K562 (cell line): ENCODE measurements at regions not wholly inside any gene's neighbourhood (a gene's known extent, or its start where the extent isn't known, plus 50 kb on each side); places are given as distances from the start of the nearest gene placed in this dataset.

Source experiments
- ATAC-seq: fragments of 200-7000 bp; cut with Tn5 transposase; 3 replicates; pipeline ENCODE4 v1.9.1; 2020; ENCODE audit warnings: moderate library complexity
- BruUV-seq: library from RNA; stranded (reverse); fragments of 400-500 nt; replicated peaks from 2 replicates; lab custom pipeline; 2021; lab: Mats Ljungman, UMichigan
- CTCF ChIA-PET: fragments of 300-600 bp; formaldehyde crosslinking; extraction: SDS; loops from one replicate; lab custom pipeline; 2021; ENCODE audit warnings: low intra/inter-chr PET ratio; lab: Yijun Ruan, JAX
- POLR2A ChIA-PET: fragments of 300-600, 350-650 bp; sonication (Branson Sonifier 250); formaldehyde crosslinking; extraction: SDS; loops from one replicate; lab custom pipeline; 2021; ENCODE audit warnings: antibody characterized with exemption, inconsistent platforms; lab: Yijun Ruan, JAX
- DNase-seq, 4 experiments: peaks; one replicate each; pipeline versions ENCODE4 v3.0.0 to v3.0.0-alpha.2; 2011 to 2018; ENCODE audit warnings: low spot score in 3 of 4, mixed read lengths in 3 of 4; ENCODE audit errors: extremely low read depth in 1 of 4
- FAIRE-seq: peaks from 2 replicates; lab custom pipeline; 2011; peaks lifted over from hg19 to GRCh38; lab: Jason Lieb, UNC
- H2AFZ ChIP-seq: 2 replicates; pipeline ENCODE4 v1.6.0; 2011; ENCODE audit warnings: low read depth, low read length, control low read depth, inconsistent platforms
- H3K27ac ChIP-seq: fragments of 200-600 bp; 3 replicates; pipeline ENCODE4 v1.8.0; 2011; ENCODE audit warnings: low read depth, mild to moderate bottlenecking, control low read depth, inconsistent platforms, low read length, moderate library complexity, mixed read lengths; ENCODE audit errors: extremely low read depth
- H3K27me3 ChIP-seq, 2 experiments: fragments of 300-600 bp in 1 of 2; 2 replicates in 1 of 2; 3 replicates in 1 of 2; pipeline versions ENCODE4 v1.6.0 to v1.8.0; 2011; ENCODE audit warnings: inconsistent platforms in 2 of 2, low read length in 2 of 2, mild to moderate bottlenecking in 1 of 2, mixed read lengths in 1 of 2, moderate library complexity in 1 of 2; ENCODE audit not compliant: control insufficient read depth in 2 of 2, insufficient read depth in 2 of 2
- H3K36me3 ChIP-seq: fragments of 300-600 bp; 3 replicates; pipeline ENCODE4 v1.8.0; 2011; ENCODE audit warnings: mild to moderate bottlenecking, low read length, inconsistent platforms; ENCODE audit not compliant: control insufficient read depth, insufficient read depth
- H3K4me1 ChIP-seq, 2 experiments: fragments of 200-600 bp in 1 of 2; replicated peaks in 1 of 2; 2 replicates in 1 of 2; 3 replicates in 1 of 2; pipeline versions ENCODE4 v1.5.1 to v1.8.0; 2011; ENCODE audit warnings: inconsistent platforms in 2 of 2, low read length in 2 of 2, mild to moderate bottlenecking in 1 of 2, mixed read lengths in 1 of 2, moderate library complexity in 1 of 2; ENCODE audit not compliant: control insufficient read depth in 2 of 2, insufficient read depth in 2 of 2
- H3K4me2 ChIP-seq: 2 replicates; pipeline ENCODE4 v1.6.1; 2011; ENCODE audit warnings: low read length, control low read depth, inconsistent platforms, mixed read lengths; ENCODE audit not compliant: insufficient read depth
- H3K4me3 ChIP-seq: fragments of 200-600 bp; sonication (generic), shearing (Covaris generic); 2 replicates; pipeline ENCODE4 v1.5.1; 2016; ENCODE audit warnings: control low read depth, inconsistent platforms
- H3K79me2 ChIP-seq: fragments of 200-600 bp; 3 replicates; pipeline ENCODE4 v1.8.0; 2011; ENCODE audit warnings: low read length, inconsistent platforms; ENCODE audit not compliant: control insufficient read depth, insufficient read depth
- H3K9ac ChIP-seq, 2 experiments: 2 replicates each; pipeline versions ENCODE4 v1.6.0 to v1.6.1; 2011; ENCODE audit warnings: low read depth in 2 of 2, low read length in 2 of 2, control low read depth in 1 of 2, inconsistent platforms in 1 of 2, mild to moderate bottlenecking in 1 of 2, mixed read lengths in 1 of 2; ENCODE audit not compliant: insufficient read depth in 1 of 2
- H3K9me1 ChIP-seq: one replicate; pipeline ENCODE4 v1.6.0; 2011; ENCODE audit warnings: inconsistent platforms, mild to moderate bottlenecking, low read length, moderate library complexity; ENCODE audit not compliant: control insufficient read depth, insufficient read depth
- H3K9me3 ChIP-seq: replicated peaks from 2 replicates; pipeline ENCODE4 v1.5.1; 2011; ENCODE audit warnings: low read depth, low read length, inconsistent platforms; ENCODE audit not compliant: control insufficient read depth, insufficient read depth
- H4K20me1 ChIP-seq: replicated peaks from 2 replicates; pipeline ENCODE4 v1.6.1; 2011; ENCODE audit warnings: low read length, inconsistent platforms, mixed read lengths; ENCODE audit not compliant: control insufficient read depth, insufficient read depth
- AFF1 ChIP-seq, 2 experiments: fragments of 450-650 bp; IDR thresholded peaks; 2 replicates each; pipeline ENCODE4 v1.6.1; 2018; ENCODE audit warnings: mild to moderate bottlenecking in 2 of 2, low read depth in 1 of 2; ENCODE audit not compliant: partially characterized antibody in 2 of 2
- ARID1B ChIP-seq: fragments of 450-650 bp; IDR thresholded peaks from 2 replicates; pipeline ENCODE4 v1.6.1; 2016; ENCODE audit warnings: antibody characterized with exemption, mild to moderate bottlenecking, inconsistent platforms
- ARNT ChIP-seq, 2 experiments: fragments of 450-650 bp; IDR thresholded peaks; 2 replicates each; pipeline ENCODE4 v1.6.1; 2016; ENCODE audit warnings: mild to moderate bottlenecking in 1 of 2
- E2F3 ChIP-seq: fragments of 250-450 bp; sonication (Bioruptor Pico); IDR thresholded peaks from 2 replicates; pipeline ENCODE4 v1.4.0; 2020; ENCODE audit warnings: mild to moderate bottlenecking
- ETV6 ChIP-seq, 3 experiments: fragments of 150-350 bp in 1 of 3; sonication (generic) in 1 of 3; formaldehyde crosslinking in 1 of 3; IDR thresholded peaks; 2 replicates each; pipeline versions ENCODE4 v1.6.1 to v1.8.0; 2014 to 2022; ENCODE audit warnings: borderline replicate concordance in 2 of 3, low read depth in 2 of 3, antibody characterized with exemption in 1 of 3, low read length in 1 of 3, mild to moderate bottlenecking in 1 of 3, missing genetic modification reagents in 1 of 3
- KAT7 ChIP-seq: sonication (generic); formaldehyde crosslinking; IDR thresholded peaks from 2 replicates; pipeline ENCODE4 v1.8.0; 2022; ENCODE audit warnings: missing genetic modification reagents, mild to moderate bottlenecking, borderline replicate concordance
- MAFK ChIP-seq: IDR thresholded peaks from 2 replicates; pipeline ENCODE4 v1.6.1; 2011; ENCODE audit warnings: low read length, improper control_type of control experiment
- MTA3 ChIP-seq: fragments of 450-650 bp; formaldehyde crosslinking; IDR thresholded peaks from 2 replicates; pipeline ENCODE4 v1.6.1; 2017; ENCODE audit warnings: mild to moderate bottlenecking, borderline replicate concordance
- NFIC ChIP-seq: fragments of 450-650 bp; IDR thresholded peaks from 2 replicates; pipeline ENCODE4 v1.6.1; 2017; ENCODE audit warnings: mild to moderate bottlenecking, inconsistent platforms
- NR2C2 ChIP-seq, 2 experiments: fragments of 200-800 bp in 1 of 2; sonication (Bioruptor generic) in 1 of 2; sonication (generic) in 1 of 2; formaldehyde crosslinking in 1 of 2; IDR thresholded peaks; 2 replicates each; pipeline versions ENCODE4 v1.6.1 to v1.8.0; 2016 to 2022; ENCODE audit warnings: mild to moderate bottlenecking in 1 of 2, missing compliant biosample characterization in 1 of 2, missing genetic modification characterization in 1 of 2, missing genetic modification reagents in 1 of 2
- RAD21 ChIP-seq, 2 experiments: fragments of 250-450 bp in 1 of 2; fragments of 450-650 bp in 1 of 2; sonication (Bioruptor Pico) in 1 of 2; formaldehyde crosslinking in 1 of 2; IDR thresholded peaks in 1 of 2; conservative IDR thresholded peaks in 1 of 2; 2 replicates each; pipeline versions ENCODE4 v1.4.0 to v1.8.0; 2020 to 2022; ENCODE audit warnings: mild to moderate bottlenecking in 2 of 2, moderate library complexity in 1 of 2
- ZKSCAN8 ChIP-seq: fragments of 200-800 bp; sonication (Bioruptor generic); IDR thresholded peaks from 2 replicates; pipeline ENCODE4 v1.6.1; 2016; ENCODE audit warnings: missing genetic modification characterization, missing compliant biosample characterization
- ZNF717 ChIP-seq: fragments of 250-450 bp; sonication (Bioruptor Pico); IDR thresholded peaks from 2 replicates; pipeline ENCODE4 v1.5.0; 2021
- WGBS: fragments of 100-300 bp; shearing (Covaris generic); methylation state at CpG from one replicate; pipeline ENCODE4 v1.1.6; 2016; ENCODE audit warnings: low coverage, mixed read lengths; ENCODE audit not compliant: insufficient coverage; ENCODE audit errors: missing lambda C conversion rate; 5-methylcytosine and 5-hydroxymethylcytosine counted together
- in situ Hi-C: fragments of 300-500 bp; cut with MboI; formaldehyde crosslinking; loops from 4 replicates; pipeline ENCODE4 v1.15.0; 2018; ENCODE audit warnings: inconsistent platforms, mixed read lengths
- intact Hi-C: fragments of 100-400 bp; cut with micrococcal nuclease; formaldehyde crosslinking; loops from 2 replicates; pipeline ENCODE4 v1.14.2; 2022
- TF ChIP-seq, protein P1 (sequence below): fragments of 450-650 bp; formaldehyde crosslinking; IDR thresholded peaks from 2 replicates; pipeline ENCODE4 v1.4.0; 2020; ENCODE audit warnings: mild to moderate bottlenecking, moderate library complexity

DNA sequence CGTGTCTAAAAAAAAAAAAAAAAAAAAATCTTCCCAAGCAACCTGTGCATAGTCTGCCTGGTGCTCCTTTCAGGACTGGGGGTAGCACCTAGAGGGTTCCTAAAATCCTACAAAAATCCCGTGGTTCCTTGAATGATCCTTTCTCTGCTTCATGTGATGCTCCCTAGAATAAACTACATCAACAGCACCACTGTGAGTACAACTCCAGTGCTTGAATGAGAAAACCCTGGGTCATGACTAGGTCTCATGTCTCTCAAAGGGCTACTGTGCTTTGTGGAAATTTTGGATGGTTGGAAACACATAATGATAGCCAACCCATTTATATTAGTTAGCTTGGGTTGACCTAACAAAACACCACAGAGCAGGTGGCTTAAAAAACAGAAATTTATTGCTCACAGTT lies 243.5 kb downstream of the OPA1 start:
- ChIA-PET CTCF (interaction anchor here (1.6 kb wide), 1 partner anchor 56 kb away, joined by 4 read pairs; no protein-coding TSS in a partner anchor), POLR2A (interaction anchor here (0.7 to 1.9 kb wide), 13 partner anchors 10 to 497 kb away, joined by 3 to 16 read pairs (median 4); partner anchors contain the start of gene HES1)
- peak; percentile 6 for FAIRE-seq
- TF ChIP-seq ARNT (IDR thresholded peaks at IDR 0.05) = peak in 1 of 2 experiments; percentile 27; a peak in 1 of 4 replicates
- no peak for TF ChIP-seq NR2C2 (CRISPR knock-in tag; IDR thresholded peaks at IDR 0.05)
- TF ChIP-seq NR2C2 (tag; IDR thresholded peaks at IDR 0.05) = no peak
- TF ChIP-seq MTA3 = 0 out of 2 replicates have a peak, but pooled peaks have one; percentile 9
- no peak for TF ChIP-seq ARID1B
- TF ChIP-seq ZNF717 (CRISPR knock-in tag) = no peak
- TF ChIP-seq NFIC = no peak
- TF ChIP-seq MAFK = 0 out of 2 replicates have a peak, but pooled peaks have one; percentile 13
- no peak for TF ChIP-seq KAT7 (CRISPR knock-in tag)
- no peak for TF ChIP-seq E2F3 (CRISPR knock-in tag)
- peak in 1 of 2 experiments; percentile 31 for TF ChIP-seq AFF1 (IDR thresholded peaks at IDR 0.05; ENCODE audit: low read depth in 1 of 2, partially characterized antibody in 2 of 2)
- TF ChIP-seq ZKSCAN8 (CRISPR knock-in tag) = 0 out of 2 replicates have a peak, but pooled peaks have one; percentile 22
- no peak for TF ChIP-seq ETV6 (IDR thresholded peaks at IDR 0.05; ENCODE audit: borderline replicate concordance in 1 of 2, low read depth in 2 of 2, low read length in 1 of 2)
- TF ChIP-seq ETV6 (CRISPR knock-in tag; IDR thresholded peaks at IDR 0.05; ENCODE audit: borderline replicate concordance) = no peak
- TF ChIP-seq, protein P1, sequence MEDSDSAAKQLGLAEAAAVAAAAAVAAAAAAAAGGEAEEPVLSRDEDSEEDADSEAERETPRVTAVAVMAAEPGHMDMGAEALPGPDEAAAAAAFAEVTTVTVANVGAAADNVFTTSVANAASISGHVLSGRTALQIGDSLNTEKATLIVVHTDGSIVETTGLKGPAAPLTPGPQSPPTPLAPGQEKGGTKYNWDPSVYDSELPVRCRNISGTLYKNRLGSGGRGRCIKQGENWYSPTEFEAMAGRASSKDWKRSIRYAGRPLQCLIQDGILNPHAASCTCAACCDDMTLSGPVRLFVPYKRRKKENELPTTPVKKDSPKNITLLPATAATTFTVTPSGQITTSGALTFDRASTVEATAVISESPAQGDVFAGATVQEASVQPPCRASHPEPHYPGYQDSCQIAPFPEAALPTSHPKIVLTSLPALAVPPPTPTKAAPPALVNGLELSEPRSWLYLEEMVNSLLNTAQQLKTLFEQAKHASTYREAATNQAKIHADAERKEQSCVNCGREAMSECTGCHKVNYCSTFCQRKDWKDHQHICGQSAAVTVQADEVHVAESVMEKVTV (CRISPR knock-in tag) = 0 out of 2 replicates have a peak, but pooled peaks have one; percentile 4
- peak; percentile 48 to 49 for TF ChIP-seq RAD21 (CRISPR knock-in tag; conservative IDR thresholded peaks at IDR 0.05 in 1 of 2, IDR thresholded peaks at IDR 0.05 in 1 of 2)

More for the DNA sequence above, 243.5 kb downstream of the OPA1 start:
- no peaks in the 10 kb centered on the region for H4K20me1 ChIP-seq
- H3K9me1 ChIP-seq = no peaks in the 10 kb centered on the region
- peak overlapping the region; percentile 15 for H3K4me3 ChIP-seq
- TSS peak; percentile 79 for BruUV-seq
- no peaks in the 10 kb centered on the region for H3K36me3 ChIP-seq
- no peaks in the 10 kb centered on the region for H3K27me3 ChIP-seq
- intact Hi-C loops = loop anchor here (2.0 kb wide), 2 partner anchors 16 to 48 kb away; no protein-coding TSS in a partner anchor
- peak overlapping the region; percentile 65 for H3K27ac ChIP-seq
- WGBS = 0% methylated on average over 1 of the region's 2 CpGs
- DNase-seq = peak in 1 of 4 experiments; percentile 52
- peak overlapping the region; percentile 84 for H2AFZ ChIP-seq
- H3K9me3 ChIP-seq = no peaks in the 10 kb centered on the region
- peak; percentile 72 for ATAC-seq
- H3K9ac ChIP-seq = peak overlapping the region in 1 of 2 experiments; percentile 56; a peak in 3 of 4 replicates
- peaks cover 18 to 36% of the 10 kb centered on the region in 2 experiments for H3K4me1 ChIP-seq
- in situ Hi-C loops = no loop called here
- H3K79me2 ChIP-seq = no peaks in the 10 kb centered on the region
- H3K4me2 ChIP-seq = peak overlapping the region; percentile 72
